ENCODE measurements at regions not wholly inside any gene's neighbourhood (a gene's known extent, or its start where the extent isn't known, plus 50 kb on each side); places are given as distances from the start of the nearest gene placed in this dataset.
"Not testable (repeated sequence)": the region's sequence is repeated elsewhere in the genome, so short reads cannot be mapped to it uniquely, and the experiment has no call there.

GRCh38 chr5:124796495-124796894 is 50.1 kb upstream of the ZNF608 start:
- no peak for DNase-seq (ENCODE audit: low spot score)

DNA sequence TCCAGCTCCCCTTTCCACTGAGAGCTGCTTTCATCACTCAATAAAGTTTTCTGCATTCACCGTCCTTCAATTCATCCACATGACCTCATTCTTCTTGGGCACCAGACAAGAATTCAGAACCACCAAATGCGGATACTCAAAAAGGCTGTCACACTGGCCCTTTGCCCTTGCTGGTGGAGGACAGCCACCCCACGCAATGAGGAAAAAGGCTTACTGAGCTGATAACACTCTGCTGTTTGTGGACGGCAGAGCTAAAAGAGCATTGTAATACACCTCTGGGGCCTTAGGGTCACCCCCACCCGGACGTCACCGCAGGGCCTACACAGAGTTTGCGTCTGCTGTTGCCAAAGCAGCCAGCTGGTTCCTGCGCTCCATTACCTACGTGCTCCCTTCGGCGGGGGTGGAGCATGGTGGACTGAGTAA is 51.2 kb upstream of the ZNF608 start:
- DNase-seq (ENCODE audit: low spot score) = no peak

DNA sequence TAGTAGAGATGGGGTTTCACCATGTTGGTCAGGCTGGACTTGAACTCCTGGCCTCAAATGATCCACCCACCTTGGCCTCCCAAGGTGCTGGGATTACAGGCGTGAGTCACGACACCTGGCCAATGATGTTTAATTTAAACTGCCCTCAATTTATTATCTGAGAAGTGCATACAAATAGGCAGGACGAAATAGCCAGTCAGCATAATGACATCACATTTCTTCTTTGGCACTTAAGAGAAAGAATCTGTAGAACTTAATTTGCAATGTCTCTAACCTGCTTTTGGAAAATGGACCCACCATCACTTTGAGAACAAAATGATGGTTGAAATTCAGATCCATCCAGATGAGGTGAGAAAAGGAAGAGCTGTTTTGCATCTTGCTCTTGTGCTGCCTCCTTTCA is 52.5 kb upstream of the ZNF608 start:
- DNase-seq (ENCODE audit: low spot score) = no peak

- DNase-seq (ENCODE audit: low spot score) = no peak
Measured at GRCh38 chr5:124801551-124801950, 55.1 kb upstream of the ZNF608 start.

DNA sequence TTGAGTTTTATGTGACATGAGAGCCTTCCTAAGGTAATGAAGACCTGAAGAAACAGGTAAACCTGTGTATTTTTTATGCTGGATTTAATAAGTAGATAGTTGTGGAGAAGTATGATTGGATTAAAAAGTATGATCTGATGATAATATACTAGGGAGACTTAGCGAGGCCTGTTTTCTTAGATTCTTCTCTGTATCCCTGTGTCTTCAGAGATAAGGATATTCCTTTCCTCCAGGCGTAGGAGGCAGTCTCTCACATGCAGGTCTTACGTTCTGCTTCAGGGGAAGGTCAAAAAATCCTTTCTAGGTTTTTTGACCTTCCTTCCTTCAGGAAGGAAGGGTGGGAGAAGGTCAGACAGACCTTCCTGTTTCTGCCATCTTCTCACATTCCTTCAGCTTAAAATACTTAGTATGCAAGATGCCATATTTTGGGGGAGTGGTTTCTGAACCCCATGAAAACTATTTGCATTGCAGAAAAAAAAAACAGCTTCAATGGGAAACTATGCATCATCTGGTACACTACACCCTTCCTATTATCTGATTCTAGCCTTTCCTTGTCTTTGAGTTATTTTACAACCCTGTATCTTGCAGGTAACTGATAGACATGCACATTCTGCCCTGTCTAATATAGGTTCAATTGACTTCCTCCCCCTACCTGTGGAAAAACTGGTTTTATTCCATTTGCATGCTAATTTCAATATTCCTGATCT is 57.3 kb upstream of the ZNF608 start:
- DNase-seq (ENCODE audit: low spot score) = no peak

DNA sequence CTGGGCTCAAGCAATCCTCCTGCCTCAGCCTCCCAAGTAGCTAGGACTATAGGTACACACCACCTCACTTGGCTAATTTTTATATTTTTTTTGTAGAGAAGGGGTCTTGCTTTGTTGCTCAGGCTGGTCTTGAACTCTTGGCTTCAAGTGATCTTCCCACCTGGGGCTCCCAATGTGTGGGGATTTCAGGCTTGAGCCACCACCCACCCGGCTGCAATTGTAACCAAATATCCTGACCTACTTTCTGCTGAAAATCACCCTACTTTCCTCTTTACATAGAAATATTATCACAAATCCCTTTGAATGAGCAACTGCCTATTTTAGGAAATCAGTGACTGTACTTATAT is 59.6 kb upstream of the ZNF608 start:
- DNase-seq (ENCODE audit: low spot score) = no peak

DNA sequence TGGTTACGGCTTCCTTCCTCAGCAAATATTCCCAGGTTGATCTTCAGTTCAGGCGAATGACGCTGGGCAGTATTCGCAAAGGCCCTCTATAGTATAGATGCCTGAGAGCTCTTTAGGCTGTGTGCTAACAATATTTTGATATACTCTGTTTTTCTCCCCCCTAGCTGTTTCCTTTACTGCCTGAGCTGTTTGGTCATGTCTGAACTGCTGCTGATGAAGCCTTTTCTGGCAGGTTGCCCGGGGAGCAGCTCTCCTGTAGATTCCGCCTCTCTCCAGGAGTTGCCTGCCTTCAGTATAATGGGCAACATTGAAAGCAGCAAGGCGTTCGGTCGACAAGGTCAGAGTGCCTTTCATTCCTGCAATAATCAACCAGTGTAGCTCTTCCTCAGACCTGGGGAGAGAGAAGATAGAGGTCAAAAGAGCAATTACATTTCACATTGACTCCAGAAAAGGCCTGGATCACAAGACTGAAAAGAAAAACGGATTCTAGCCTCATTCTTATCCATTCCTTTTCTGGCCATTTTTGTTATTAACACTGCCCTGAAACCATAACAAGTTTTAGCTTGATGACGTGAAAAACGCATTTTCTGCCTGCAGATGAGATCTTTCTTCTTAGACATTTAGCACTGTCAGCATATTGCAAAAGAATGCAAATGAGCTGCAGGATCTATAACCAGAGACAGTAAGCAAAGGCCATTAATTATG is 60.1 kb upstream of the ZNF608 start:
- DNase-seq (ENCODE audit: low spot score) = no peak

- no peak for DNase-seq (ENCODE audit: low spot score)
Measured at GRCh38 chr5:124808842-124809268, 62.4 kb upstream of the ZNF608 start.

- no peak for DNase-seq (ENCODE audit: low spot score)
Measured at GRCh38 chr5:124810396-124811006, 64.1 kb upstream of the ZNF608 start.

DNA sequence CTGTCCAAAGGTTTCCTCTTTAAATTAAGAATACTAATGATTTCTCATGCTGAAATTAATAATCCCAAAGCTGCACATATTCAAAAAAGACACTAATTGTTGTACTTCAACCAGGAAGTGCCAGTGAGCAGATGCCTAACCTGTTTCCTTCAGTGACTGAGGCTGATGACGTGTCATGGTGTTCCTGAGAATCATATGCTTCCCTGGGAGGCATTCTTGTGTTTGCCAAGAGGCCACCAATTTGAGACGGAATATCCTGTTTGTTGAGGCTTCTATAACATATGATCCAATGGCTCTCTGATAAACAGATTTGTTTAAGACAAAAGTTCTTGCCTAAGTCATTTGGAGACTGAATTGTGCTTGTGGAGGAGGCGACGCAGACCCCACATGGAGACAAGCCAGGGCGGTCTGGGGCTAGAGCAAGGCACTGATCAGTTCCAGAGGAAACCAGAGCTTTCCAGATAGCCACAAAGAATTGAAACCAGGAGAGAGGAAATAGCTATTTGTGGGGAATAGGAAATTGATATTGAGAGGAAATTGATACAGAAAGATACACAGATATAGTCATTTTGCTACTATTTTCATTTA is 66.4 kb upstream of the ZNF608 start:
- DNase-seq (ENCODE audit: low spot score) = no peak

- no peak for DNase-seq (ENCODE audit: low spot score)
Measured at GRCh38 chr5:124816381-124816780, 69.9 kb upstream of the ZNF608 start.

DNA sequence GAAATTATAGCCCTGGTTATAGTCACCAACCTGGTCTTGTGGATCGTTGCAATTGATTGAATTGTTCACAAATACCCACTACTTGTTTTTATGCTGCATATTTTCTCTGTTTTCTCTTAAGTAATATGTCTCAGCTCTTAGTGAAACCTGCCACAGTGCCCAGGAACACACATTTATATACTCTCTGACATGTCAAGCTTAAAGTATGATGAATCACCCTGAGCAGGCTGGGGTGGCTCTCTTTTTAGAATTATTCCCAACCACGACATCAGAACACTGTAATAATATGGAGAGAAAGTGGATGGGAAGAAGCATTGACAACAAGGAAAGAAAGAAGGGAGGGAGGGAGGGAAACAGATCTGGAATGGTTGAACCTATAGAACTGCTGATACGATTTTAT is 72.8 kb upstream of the ZNF608 start:
- DNase-seq (ENCODE audit: low spot score) = no peak

GRCh38 chr5:124822647-124823046 is 76.2 kb upstream of the ZNF608 start:
- DNase-seq (ENCODE audit: low spot score) = no peak

GRCh38 chr5:124823380-124823779 is 76.9 kb upstream of the ZNF608 start:
- no peak for DNase-seq (ENCODE audit: low spot score)

GRCh38 chr5:124824637-124825158 is 78.3 kb upstream of the ZNF608 start:
- DNase-seq (ENCODE audit: low spot score) = no peak

GRCh38 chr5:124825250-124825982 is 79.0 kb upstream of the ZNF608 start:
- DNase-seq (ENCODE audit: low spot score) = no peak

GRCh38 chr5:124825983-124826337 is 79.5 kb upstream of the ZNF608 start:
- DNase-seq (ENCODE audit: low spot score) = no peak

- DNase-seq (ENCODE audit: low spot score) = no peak
Measured at GRCh38 chr5:124828731-124829234, 82.3 kb upstream of the ZNF608 start.

DNA sequence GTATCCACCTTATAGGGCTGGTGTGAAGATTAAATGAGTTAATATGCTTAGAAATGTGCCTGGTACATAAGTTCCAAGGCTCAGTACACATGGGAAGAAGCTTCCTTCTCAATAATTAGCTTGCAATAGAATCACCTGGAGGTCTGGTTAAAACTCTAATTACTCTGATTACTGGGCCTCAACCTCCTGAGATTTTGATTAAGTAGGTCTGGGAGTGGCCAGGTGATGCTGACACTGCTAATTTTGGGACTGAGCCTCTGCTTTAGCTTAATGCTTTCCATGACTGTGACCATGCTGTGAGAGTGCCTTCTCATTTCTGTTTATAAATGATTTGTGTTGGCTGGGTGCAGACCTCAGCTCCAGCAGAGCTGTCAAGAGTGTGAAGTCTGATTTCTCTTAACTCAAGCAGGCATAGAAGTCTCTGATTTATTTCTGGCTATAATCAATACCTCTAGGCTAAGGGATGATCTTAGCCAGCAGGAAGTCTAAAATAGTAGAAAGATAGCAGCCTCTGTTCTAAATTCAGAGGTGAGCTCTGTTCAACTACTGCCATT is 85.3 kb upstream of the ZNF608 start:
- DNase-seq (ENCODE audit: low spot score) = no peak

DNA sequence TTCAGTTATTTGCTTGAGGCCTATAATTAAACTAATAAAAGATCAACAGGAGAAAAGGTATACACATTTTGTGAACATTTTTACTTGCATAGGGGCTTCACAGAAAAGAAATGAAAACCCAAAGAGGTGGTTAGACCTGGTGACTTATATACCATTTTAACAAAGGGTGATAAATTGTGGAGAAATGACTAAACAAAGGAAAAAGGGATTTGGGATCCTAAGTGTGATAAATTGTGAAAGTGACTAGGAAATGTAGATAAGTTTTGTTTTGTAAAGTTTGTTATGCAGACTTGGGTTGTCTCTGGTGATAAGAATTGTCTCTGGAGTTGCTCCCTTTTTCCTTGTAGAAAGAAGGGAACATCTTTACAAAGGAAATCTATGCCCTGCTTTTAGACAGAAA is 86.1 kb upstream of the ZNF608 start:
- DNase-seq (ENCODE audit: low spot score) = no peak

DNA sequence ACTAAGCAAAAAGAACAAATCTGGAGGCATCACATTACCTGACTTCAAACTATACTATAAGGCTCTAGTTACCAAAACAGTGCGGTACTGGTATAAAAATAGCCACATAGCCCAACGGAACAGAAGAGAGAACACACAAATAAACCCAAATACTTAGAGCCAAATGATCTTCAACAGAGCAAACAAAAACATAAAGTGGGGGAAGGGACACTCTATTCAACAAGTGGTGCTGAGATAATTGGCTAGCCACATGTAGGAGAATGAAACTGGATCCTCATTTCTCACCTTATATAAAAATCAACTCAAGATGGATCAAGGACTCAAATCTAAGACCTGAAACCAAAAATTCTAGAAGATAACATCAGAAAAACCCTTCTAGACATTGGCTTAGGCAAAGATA is 89.9 kb upstream of the ZNF608 start:
- not testable (repeated sequence) for DNase-seq (ENCODE audit: low spot score)
